Activated CD4-positive, CD25-positive, alpha-beta regulatory T cell treated with anti-CD3 and anti-CD28 coated beads, Interleukin-2, amount 50 U/mL, for 24 hours (primary cell): ENCODE measurements at regions not wholly inside any gene's neighbourhood (a gene's known extent, or its start where the extent isn't known, plus 50 kb on each side); places are given as distances from the start of the nearest gene placed in this dataset.

Source experiments
- ATAC-seq, 2 donors: fragments of 150-1000 bp; cut with Tn5 transposase; one replicate each; pipeline ENCODE4 v1.10.0; 2021; ENCODE audit warnings: mild to moderate bottlenecking in 1 of 2, moderate library complexity in 1 of 2

DNA sequence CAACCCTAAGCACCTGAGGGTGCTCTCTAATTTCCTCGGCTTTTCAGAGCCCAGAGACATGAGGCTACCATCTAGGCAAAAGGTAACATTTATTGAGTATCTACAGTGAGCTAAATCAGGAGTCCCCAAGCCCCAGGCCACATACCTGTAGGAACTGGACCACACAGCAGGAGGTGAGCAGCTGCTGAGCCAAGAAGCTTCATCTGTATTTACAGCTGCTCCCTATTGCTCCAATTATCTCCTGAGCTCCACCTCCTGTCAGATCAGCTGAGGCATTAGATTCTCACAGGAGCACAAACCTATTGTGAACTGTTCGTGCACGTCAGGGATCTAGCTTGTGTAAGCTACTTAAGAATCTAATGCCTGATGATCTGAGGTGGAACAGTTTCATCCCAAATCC lies 70.2 kb downstream of the RND3 start:
- ATAC-seq: no peak

DNA sequence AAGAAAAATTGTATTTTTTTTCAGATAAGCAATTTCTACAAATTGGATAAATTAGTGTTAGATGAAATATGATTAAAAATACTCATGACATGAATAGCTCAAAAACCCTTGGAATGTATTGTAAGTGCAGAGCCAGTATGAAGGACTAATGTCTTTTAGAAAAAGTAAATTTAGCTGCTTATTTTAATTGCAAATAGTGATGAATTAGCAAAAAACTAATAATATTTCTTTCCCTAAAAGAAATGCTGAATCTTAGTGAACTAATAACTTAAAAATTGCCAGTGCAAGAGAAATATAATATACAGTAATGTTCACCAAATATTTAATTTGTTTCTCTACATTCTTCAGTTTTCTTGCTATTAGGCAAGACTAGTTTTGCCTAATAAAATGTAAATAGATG lies 72.4 kb downstream of the RND3 start:
- ATAC-seq: no peak

DNA sequence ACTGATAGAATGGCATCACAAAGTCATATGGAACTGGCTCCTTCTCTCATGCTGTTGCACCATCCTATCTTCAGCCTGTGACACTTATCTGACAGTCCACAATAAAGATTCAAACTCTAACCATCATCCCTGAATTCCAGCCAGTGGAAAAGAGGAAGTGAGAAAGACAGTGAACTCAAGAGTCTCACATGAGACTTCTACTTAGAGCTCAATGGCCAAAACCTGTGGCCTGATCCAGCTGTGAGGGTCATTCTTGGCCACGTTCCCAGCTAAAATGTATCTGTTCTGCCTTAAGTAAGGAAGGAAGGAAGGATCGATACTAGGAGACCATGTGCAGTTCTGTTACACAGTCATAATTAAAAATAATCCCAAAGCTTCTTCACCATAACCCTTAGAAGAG lies 73.6 kb downstream of the RND3 start:
- ATAC-seq: no peak

DNA sequence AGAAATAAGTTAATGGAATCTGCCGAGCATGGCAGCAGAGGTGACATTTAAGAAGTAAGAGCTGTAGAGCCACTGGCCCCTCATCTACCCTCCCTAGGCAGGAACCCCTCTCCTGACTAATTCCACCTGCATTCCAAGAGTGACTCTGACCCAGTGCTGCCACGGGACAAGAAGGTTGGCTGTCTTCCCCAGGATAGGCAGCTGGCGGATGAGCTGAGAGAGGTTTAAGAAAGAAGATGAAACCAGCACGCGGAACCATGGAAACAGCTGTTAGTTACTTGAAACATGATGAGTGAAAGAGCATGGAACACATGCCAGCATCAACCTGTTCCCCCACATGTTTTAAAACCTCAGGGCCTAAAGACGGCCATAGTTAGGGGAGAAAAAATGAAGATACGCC lies 74.1 kb downstream of the RND3 start:
- no peak for ATAC-seq

DNA sequence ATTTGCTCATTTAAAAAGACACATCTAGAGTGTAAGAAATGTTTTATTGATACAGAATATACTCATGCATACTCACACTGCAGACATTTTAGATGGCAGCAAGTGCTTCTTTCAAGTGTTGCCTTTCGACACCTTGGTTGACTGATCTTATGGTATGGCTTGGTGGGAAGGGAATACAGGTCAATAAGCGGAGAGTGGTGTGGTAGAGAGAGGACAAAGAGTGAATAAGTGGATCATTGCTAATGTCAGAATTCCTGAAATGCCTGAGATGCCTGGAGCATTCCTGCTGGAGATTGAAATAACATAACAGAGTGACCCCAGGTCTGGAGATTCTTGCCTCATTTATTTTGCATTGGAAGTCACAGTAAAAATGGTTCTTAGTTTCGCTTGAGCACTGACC lies 76.7 kb downstream of the RND3 start:
- ATAC-seq: no peak

DNA sequence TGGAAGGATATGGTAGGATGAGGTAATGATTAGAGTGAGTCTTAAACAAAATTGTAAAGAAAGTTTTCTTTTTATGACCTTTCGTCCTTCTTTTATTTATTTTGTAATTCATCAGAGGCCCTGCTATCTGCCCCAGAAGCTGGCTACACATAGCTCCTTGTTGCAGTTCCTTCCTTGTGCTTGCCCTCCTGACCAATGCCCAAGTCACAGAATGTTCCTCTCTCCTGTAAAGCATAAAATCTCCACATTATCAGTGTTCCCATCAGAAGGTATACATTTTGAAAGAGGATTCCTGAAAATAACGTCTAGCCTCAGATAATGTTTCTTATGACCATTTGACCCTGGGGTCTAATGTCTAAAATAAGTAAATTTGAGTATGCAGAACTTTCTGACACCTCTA lies 78.3 kb downstream of the RND3 start:
- no peak for ATAC-seq

DNA sequence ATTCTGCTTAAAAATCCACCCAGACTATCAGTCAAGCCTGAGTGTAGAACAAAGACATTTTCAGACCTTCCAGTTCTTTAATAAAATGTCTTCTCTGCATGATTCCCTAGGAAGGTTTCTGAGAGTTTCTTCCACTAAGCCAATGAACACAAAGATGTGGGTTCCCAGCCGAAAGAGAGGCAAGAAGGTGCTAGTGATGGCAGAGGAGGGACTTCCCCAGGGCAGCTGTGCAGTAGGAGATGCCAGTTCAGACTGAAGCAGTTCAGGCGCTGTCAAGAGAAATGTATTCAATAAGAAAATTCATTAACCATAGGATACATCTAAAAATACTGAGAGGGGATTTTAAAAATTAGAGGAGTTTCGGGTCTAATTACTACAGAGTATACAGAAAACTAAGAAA lies 83.3 kb downstream of the RND3 start:
- no peak for ATAC-seq

DNA sequence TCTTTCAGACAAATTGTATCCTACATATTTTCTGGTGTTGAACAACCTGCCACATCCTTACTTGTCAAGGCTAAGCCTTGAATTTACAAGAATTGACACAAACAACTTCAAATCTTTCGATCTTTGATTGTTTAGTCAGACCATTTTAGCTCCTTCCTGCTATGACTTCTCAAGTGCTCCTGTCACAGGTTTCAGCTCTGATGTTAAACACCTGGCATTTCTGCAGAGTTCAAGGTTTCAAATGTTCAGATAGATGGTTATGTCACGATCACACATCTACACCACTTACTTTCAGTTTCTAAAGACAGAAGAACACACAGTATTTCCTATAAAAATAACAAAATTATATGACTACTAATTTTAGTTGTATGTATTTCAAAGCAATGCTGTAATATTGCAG lies 84.0 kb downstream of the RND3 start:
- peak in 1 of 2 donors; percentile 38 for ATAC-seq

DNA sequence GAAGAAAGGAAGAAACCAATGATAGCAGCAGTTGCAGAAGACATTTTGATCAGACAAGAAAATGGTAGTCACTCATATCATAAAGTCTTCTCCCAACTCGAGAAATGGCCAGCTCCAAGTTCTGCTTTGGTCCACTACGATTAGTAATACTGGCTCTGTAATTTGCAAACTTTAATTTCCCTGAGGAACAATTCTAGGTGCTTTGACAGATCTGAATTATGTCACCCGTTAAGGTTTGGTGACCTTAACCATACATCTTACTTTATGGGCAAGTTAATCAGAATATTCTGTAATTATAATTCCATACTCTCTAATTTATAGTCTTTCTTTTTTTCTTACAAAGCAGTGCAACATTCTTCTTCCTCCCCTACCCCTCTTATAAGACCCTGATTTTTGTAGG lies 84.5 kb downstream of the RND3 start:
- ATAC-seq: no peak

DNA sequence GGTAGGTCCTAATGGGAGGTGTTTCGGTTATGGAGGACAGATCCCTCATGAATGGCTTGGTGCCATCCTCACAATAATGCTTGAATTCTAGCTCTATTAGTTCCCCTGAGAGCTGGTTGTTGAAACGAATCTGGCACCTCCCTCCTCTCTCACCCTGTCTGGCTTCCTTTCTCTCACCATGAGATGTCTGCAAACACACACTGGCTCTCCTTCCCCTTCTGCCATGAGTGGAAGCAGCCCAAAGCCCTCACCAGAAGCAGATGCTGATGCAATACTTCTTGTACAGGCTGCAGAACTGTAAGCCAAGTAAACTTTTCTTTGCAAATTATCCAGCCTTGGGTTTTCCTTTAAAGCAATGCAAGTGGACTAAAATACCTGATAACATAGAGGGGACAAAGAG lies 86.6 kb downstream of the RND3 start:
- no peak for ATAC-seq

DNA sequence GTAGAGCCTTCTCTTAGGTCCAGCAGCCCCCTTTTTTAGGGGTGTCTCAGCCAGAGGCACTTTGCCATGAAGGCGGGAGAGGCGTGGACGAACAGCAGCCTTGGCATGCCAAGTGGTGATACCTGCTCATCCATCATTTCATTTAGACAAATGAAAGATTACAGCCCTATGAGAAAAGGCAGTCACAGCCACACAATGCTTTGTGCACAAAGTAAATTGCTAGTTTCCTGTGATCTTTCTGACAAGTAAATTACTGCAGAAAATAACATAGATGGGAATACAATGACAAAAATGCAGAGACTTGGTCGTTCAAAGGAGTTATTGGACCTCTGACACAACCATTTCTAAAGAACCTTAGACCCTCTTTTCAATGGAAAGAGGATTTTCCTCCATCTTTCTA lies 94.9 kb downstream of the RND3 start:
- ATAC-seq: no peak

DNA sequence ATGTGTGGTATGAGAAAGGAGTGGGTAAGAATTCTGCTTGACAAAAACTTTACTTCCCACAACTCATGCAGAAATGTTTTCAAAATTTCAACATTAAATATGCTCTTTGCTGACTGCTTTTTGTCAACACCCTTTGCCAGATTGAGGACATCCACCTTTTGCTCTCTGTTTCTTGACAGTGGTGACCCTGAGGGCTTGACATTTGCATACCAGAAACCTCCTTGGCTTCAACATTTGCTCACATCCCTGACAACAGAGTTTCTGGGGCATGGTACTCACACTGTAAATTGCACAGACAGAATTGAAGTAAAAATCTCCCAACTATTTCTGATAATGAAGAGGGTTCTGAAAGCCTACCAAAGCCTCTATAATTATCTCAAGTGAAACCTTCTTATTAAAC lies 95.7 kb downstream of the RND3 start:
- ATAC-seq: no peak

DNA sequence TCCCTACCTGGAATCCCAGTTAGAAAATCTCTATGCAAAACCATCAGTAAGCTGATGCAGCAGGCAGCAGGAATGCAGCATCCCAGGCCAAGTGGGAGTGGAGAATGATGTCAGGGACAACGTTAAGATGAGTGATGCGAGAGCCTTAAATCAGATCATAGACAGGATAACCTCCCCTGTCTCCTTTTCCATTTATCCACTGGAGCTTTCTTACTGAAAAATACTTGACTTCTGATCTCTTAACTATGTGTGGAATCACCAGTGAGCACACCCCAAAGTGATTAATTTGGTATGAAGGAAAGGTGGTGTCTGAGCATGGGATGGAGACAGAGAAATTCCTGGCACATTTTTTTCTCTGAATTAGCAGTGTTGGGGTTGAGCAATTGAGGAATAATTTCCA lies 98.0 kb downstream of the RND3 start:
- ATAC-seq: no peak

DNA sequence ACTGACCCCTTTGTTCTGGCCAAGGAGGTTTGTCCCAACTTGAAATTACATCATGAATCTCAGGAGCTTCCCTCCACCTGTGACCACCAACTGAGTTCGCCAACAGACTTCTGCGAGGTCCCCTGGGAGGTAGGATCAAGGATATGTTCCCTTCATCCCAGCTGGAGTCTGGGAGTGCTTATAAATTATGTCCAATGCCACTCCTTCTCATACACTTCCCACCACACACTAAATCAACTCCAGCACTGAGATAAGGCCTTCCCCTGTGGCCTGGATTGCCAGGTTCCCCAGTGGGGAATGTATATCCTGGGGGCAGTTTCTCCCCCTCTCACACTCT lies 99.2 kb downstream of the RND3 start:
- no peak for ATAC-seq

DNA sequence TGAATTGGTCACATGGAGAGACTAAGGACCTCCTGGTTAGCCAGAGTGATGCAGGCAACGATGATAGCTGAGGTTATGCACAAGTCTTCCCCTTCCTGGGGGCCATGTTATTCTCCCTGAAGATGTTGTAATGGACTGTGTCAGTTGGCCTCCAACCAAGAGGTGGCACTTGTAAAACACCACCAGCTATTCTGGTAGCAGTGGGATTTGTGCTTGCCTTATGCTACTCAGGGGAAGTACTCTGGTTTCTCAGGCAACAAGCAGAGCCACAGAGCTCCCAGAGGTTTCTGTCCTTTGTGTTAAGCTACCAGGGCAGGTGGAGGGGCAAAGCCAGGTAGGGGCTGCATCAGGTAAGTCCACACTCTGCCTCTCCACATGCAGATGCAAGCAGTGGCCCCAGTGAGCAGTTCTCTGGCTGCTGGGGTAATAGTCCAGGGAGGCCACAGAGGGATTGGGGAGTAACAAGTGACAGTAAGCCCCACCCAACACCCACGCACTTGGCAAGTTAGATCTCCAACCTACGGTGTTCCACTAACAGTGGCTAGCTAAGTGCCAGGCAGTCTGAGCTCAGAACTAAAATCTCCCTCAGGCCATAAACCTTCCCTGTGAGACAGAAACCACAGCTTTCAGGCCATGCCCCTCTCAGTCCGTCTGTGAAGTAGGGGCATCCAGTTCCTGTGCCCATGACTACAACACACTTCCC lies 99.7 kb downstream of the RND3 start:
- no peak for ATAC-seq

DNA sequence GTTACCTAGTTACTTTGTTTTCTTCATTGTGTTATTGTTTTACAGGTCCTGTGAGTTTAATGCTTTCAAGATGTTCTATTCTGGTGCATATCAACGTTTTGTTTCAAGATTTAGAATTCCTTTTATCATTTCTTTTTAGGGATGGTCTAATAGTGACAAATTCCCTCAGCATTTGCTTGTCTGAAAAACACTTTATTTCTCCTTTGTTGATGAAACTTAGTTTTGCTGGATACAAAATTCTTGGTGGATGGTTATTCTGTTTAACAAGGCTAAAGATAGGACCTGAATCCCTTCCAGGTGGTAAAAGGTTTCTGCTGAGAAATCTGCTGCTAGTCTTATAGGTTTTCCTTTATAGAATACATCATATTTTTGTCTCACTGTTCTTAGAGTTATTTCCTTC lies 102.3 kb downstream of the RND3 start:
- ATAC-seq: no peak

DNA sequence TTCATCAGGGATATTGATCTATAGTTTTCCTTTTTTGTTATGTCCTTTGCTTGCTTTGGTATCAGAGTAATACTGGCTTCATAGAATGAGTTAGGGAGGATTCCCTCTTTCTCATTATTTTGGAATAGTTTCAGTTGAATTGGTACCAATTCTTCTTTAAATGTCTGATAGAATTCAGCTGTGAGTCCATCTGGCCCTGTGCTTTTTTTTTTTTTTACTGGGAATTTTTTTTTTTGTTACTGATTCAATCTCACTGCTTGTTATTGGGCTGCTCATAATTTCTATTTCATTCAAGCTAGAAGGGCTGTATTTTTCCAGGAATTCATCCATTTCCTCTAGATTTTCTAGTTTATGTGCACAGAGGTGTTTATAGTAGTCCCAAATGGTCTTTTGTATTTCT lies 103.9 kb downstream of the RND3 start:
- ATAC-seq: no peak

DNA sequence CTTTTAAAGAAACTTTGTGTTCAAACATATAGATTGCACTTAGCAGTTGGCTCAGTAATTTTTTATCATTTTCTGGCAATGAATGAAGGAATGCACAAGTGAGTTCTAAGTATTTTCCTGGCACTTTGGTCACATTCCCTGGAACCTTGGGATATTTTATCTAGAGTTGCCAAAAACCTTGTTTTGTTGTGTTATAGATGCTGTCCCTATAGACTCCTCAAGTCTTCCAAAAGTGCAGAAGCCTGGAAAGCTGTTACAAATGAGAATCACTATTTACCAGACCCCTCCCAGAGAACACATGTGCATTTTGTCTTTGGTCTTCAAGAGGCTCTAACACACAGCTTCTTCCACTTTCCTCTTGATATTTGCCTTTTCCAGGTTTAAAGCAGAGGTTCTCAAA lies 108.3 kb downstream of the RND3 start:
- no peak for ATAC-seq

DNA sequence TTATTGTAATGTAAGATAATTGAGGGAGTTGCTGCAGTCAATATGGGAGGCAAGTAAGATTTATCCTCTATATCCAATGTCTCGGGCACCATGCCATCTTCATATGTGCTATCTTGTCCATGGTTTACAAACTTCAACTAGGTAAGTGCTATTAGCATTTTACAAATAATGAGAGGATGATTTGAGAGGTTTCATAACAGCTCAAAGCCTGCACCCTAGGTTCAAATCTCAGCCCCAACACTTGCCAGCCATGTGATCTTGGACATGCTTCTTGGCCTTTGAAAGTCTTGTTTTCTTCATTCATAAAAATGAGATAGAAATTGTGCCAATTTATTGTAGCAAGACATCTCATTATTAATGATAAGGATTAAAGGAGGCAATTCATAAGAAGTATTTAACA lies 108.8 kb downstream of the RND3 start:
- ATAC-seq: no peak

DNA sequence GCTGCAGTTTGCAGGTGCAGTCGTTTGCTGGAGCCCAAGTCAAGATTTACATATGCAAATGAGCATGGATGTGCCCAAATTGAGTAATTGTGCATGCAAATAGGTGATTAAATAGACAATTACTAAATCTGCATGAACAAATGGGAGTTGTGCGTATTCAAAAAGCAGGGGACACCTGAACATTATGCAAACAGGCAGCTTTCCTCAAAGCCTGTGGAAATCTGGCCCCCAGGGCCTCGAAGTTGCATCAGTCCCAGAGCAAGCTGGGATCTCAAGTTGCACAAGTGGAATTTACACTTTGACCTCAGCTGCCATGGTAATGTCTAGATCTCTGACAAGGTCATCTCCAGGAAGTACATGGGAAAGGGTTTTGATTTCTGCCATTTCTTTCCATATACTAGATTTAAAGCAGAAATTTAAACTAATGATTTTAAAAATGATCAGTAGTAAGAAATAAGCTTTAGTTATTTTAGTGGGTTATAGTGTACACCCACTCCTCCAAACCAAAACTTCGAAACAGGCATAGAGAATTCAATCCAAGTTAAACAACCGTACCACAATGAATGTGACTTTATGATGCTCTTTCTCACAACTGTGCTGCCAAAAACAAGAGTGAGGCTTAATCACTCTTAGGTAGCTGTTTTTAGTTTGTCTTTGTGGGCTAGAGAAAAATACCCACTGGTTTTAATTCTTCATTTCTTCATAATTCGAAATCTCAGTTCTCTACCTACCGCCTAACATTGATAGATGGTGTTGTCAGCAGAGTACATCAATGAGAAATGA lies 110.7 kb downstream of the RND3 start:
- no peak for ATAC-seq

DNA sequence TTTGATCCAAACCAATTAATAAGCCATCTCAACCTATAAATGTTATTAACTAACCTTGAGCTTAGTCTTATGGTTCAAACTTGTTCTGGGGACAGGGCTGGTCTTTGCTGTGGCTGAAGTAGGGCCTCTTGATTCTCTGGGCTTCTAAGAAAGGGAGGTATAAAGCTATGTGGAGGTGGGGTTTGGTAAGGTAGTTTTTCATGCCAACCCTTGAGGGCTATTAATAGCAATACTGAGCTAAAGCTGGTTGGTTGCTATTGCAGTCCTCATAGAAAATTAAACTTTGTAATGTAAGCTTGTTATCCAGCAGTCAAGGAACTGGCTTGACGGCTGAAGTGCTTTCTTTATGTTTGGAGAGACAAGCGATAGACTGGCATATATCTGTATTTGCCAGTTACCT lies 112.1 kb downstream of the RND3 start:
- ATAC-seq: no peak

DNA sequence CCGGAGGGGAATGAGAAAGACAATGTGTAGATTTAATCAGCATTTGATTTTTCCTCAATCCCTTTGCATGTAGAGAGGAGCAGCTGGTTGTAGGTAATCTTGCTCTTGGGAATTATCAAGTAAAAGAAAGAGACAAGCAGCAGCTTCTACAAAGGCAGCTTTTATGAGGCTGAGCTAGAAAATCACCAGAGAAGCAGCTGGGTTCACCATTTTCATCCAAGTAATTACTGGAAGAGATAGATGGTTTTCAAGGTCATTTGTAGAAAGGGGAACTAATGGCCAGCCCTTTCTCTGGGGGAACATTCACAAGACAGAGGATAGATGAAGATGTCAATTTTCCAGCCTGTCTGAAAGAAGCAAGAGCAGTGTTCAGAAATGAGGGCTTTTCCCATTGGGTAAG lies 113.0 kb downstream of the RND3 start:
- ATAC-seq: no peak

DNA sequence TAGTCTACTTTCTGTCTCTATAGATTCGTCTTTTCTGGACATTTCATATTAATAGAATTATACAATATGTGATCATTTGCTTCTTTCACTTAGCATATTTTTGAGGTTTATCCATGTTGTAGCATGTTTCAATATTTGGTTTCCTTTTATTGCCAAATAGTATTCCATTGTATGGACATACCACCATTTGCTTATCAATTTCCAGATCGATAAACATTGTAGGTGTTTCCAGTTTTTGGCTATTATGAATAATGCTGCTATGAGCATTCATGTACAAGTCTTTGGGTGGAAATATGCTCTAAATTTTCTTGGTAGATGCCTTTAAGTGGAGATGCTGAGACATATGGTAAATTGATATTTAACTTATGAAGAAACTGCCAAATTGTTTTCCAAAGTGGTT lies 114.1 kb downstream of the RND3 start:
- no peak for ATAC-seq

DNA sequence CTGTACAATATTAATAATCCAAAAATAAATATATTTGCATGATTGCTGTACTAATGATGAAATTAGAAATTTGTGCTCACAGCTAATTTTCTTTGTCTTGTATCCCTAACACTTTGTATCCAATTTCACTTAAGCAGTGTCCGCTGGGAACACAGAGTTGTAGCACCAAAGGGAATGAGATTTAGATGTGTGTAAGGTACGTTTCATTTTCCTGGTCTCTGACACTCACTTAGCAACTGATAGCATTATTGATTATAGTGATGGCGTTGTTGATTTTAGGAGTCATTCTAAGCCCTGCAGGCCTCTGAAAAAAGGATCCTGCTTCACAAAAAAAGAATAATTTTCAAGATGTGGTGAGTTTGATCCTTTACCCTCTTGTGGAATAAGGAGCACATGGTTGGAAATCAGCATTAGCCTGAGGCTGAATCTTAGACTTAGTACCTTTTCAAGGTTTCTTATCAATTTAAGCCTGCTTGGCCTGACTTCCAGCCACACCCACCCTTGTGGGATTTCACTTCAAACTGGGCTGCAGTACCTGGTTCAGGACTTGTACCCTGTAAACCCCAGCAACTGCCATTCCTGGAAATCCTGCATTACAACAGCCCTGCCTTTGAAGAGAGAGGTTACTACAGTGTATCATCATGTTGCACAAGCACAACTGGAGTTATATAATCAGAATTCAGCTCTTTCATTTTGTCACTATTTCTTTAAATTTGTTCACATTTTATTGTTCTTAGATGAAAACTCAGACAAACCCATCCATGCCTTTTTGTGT lies 116.2 kb downstream of the RND3 start:
- no peak for ATAC-seq
